ENCODE measurements at regions not wholly inside any gene's neighbourhood (a gene's known extent, or its start where the extent isn't known, plus 50 kb on each side); places are given as distances from the start of the nearest gene placed in this dataset.

GRCh38 chr12:126719912-126720705, 1546.9 kb upstream of the TMEM132C start:
- Histone ChIP-seq H3K4me3 (ENCODE audit: low read depth, low read length) (no peak overlapping the region), H3K27me3 (ENCODE audit: control insufficient read depth, insufficient read depth, low read length) (no peaks in the 10 kb centered on the region), H3K36me3 (ENCODE audit: control insufficient read depth, insufficient read depth, low read length) (no peaks in the 10 kb centered on the region)
- no peak for TF ChIP-seq CTCF (IDR thresholded peaks at IDR 0.05; ENCODE audit: insufficient read depth, low read length, poor library complexity, severe bottlenecking)
- DNase-seq (ENCODE audit: low read depth): no peak

GRCh38 chr12:126726481-126727217, 1540.3 kb upstream of the TMEM132C start:
- no peak for TF ChIP-seq CTCF (IDR thresholded peaks at IDR 0.05; ENCODE audit: insufficient read depth, low read length, poor library complexity, severe bottlenecking)
- H3K4me3 ChIP-seq (ENCODE audit: low read depth, low read length): no peak overlapping the region
- peaks cover 22% of the 10 kb centered on the region for H3K27me3 ChIP-seq (ENCODE audit: control insufficient read depth, insufficient read depth, low read length)
- H3K36me3 ChIP-seq (ENCODE audit: control insufficient read depth, insufficient read depth, low read length): no peaks in the 10 kb centered on the region
- DNase-seq (ENCODE audit: low read depth): no peak

GRCh38 chr12:126727218-126728075, 1539.5 kb upstream of the TMEM132C start:
- H3K4me3 ChIP-seq (ENCODE audit: low read depth, low read length): no peak overlapping the region
- H3K36me3 ChIP-seq (ENCODE audit: control insufficient read depth, insufficient read depth, low read length): no peaks in the 10 kb centered on the region
- no peak for DNase-seq (ENCODE audit: low read depth)
- TF ChIP-seq CTCF (IDR thresholded peaks at IDR 0.05; ENCODE audit: insufficient read depth, low read length, poor library complexity, severe bottlenecking): no peak
- H3K27me3 ChIP-seq (ENCODE audit: control insufficient read depth, insufficient read depth, low read length): peaks cover 22% of the 10 kb centered on the region

GRCh38 chr12:126734296-126734695, 1532.7 kb upstream of the TMEM132C start:
- Histone ChIP-seq H3K27me3 (ENCODE audit: control insufficient read depth, insufficient read depth, low read length) (no peaks in the 10 kb centered on the region), H3K4me3 (ENCODE audit: low read depth, low read length) (no peak overlapping the region), H3K36me3 (ENCODE audit: control insufficient read depth, insufficient read depth, low read length) (no peaks in the 10 kb centered on the region)
- no peak for DNase-seq (ENCODE audit: low read depth)
- TF ChIP-seq CTCF (IDR thresholded peaks at IDR 0.05; ENCODE audit: insufficient read depth, low read length, poor library complexity, severe bottlenecking): no peak

GRCh38 chr12:126734710-126735109, 1532.3 kb upstream of the TMEM132C start:
- no peak for TF ChIP-seq CTCF (IDR thresholded peaks at IDR 0.05; ENCODE audit: insufficient read depth, low read length, poor library complexity, severe bottlenecking)
- DNase-seq (ENCODE audit: low read depth): no peak
- H3K4me3 ChIP-seq (ENCODE audit: low read depth, low read length): no peak overlapping the region
- H3K27me3 ChIP-seq (ENCODE audit: control insufficient read depth, insufficient read depth, low read length): no peaks in the 10 kb centered on the region
- no peaks in the 10 kb centered on the region for H3K36me3 ChIP-seq (ENCODE audit: control insufficient read depth, insufficient read depth, low read length)
